Pulmonary artery endothelial cell (primary cell): ENCODE measurements at regions not wholly inside any gene's neighbourhood (a gene's known extent, or its start where the extent isn't known, plus 50 kb on each side); places are given as distances from the start of the nearest gene placed in this dataset.
"Not testable (repeated sequence)": the region's sequence is repeated elsewhere in the genome, so short reads cannot be mapped to it uniquely, and the experiment has no call there.

ENCODE experiments used
- DNase-seq: peaks from one replicate; pipeline ENCODE4 v3.0.0-alpha.2; 2011; ENCODE audit warnings: low read depth, low spot score

GRCh38 chr7:113263215-113263742, 144.9 kb upstream of the SMIM30 start:
- DNase-seq = not testable (repeated sequence)

- DNase-seq = no peak
These were observed 138.7 kb upstream of the SMIM30 start for GRCh38 chr7:113256883-113257531.

- DNase-seq = no peak
These were observed 128.8 kb upstream of the SMIM30 start for GRCh38 chr7:113247198-113247597.

GRCh38 chr7:113246738-113247137, 128.4 kb upstream of the SMIM30 start:
- no peak for DNase-seq

GRCh38 chr7:113232885-113233284, 114.5 kb upstream of the SMIM30 start:
- DNase-seq = no peak

- no peak for DNase-seq
These were observed 112.3 kb upstream of the SMIM30 start for GRCh38 chr7:113230691-113231090.

GRCh38 chr7:113217314-113217713, 99.0 kb upstream of the SMIM30 start:
- DNase-seq = no peak

GRCh38 chr7:113216038-113216437, 97.7 kb upstream of the SMIM30 start:
- DNase-seq = no peak

- DNase-seq = no peak
These were observed 91.3 kb upstream of the SMIM30 start for GRCh38 chr7:113209449-113210203.

GRCh38 chr7:113207931-113208330, 89.6 kb upstream of the SMIM30 start:
- no peak for DNase-seq

GRCh38 chr7:113207441-113207840, 89.1 kb upstream of the SMIM30 start:
- no peak for DNase-seq

GRCh38 chr7:113204415-113204814, 86.1 kb upstream of the SMIM30 start:
- no peak for DNase-seq

GRCh38 chr7:113202284-113202683, 83.9 kb upstream of the SMIM30 start:
- DNase-seq = no peak

GRCh38 chr7:113200281-113200680, 81.9 kb upstream of the SMIM30 start:
- no peak for DNase-seq

- DNase-seq = no peak
These were observed 81.5 kb upstream of the SMIM30 start for GRCh38 chr7:113199841-113200240.

GRCh38 chr7:113199136-113199535, 80.8 kb upstream of the SMIM30 start:
- no peak for DNase-seq

GRCh38 chr7:113198226-113198625, 79.9 kb upstream of the SMIM30 start:
- no peak for DNase-seq

- no peak for DNase-seq
These were observed 78.9 kb upstream of the SMIM30 start for GRCh38 chr7:113197274-113197673.

GRCh38 chr7:113188396-113188795, 70.0 kb upstream of the SMIM30 start:
- no peak for DNase-seq

GRCh38 chr7:113179313-113179712, 61.0 kb upstream of the SMIM30 start:
- no peak for DNase-seq

GRCh38 chr7:113176836-113177235, 58.5 kb upstream of the SMIM30 start:
- DNase-seq = no peak

- DNase-seq = not testable (repeated sequence)
These were observed 57.8 kb upstream of the SMIM30 start for GRCh38 chr7:113176180-113176579.
